K562 (cell line): ENCODE measurements at regions not wholly inside any gene's neighbourhood (a gene's known extent, or its start where the extent isn't known, plus 50 kb on each side); places are given as distances from the start of the nearest gene placed in this dataset.
A peak's percentile ranks its signal among the peaks of the same experiment; 100 is the strongest.

ENCODE experiments used
- ATAC-seq: fragments of 200-7000 bp; cut with Tn5 transposase; 3 replicates; pipeline ENCODE4 v1.9.1; 2020; ENCODE audit warnings: moderate library complexity
- BruUV-seq: library from RNA; stranded (reverse); fragments of 400-500 nt; replicated peaks from 2 replicates; lab custom pipeline; 2021; lab: Mats Ljungman, UMichigan
- CTCF ChIA-PET: fragments of 300-600 bp; formaldehyde crosslinking; extraction: SDS; loops from one replicate; lab custom pipeline; 2021; ENCODE audit warnings: low intra/inter-chr PET ratio; lab: Yijun Ruan, JAX
- POLR2A ChIA-PET: fragments of 300-600, 350-650 bp; sonication (Branson Sonifier 250); formaldehyde crosslinking; extraction: SDS; loops from one replicate; lab custom pipeline; 2021; ENCODE audit warnings: antibody characterized with exemption, inconsistent platforms; lab: Yijun Ruan, JAX
- DNase-seq, 4 experiments: peaks; one replicate each; pipeline versions ENCODE4 v3.0.0 to v3.0.0-alpha.2; 2011 to 2018; ENCODE audit warnings: low spot score in 3 of 4, mixed read lengths in 3 of 4; ENCODE audit errors: extremely low read depth in 1 of 4
- FAIRE-seq: peaks from 2 replicates; lab custom pipeline; 2011; peaks lifted over from hg19 to GRCh38; lab: Jason Lieb, UNC
- H2AFZ ChIP-seq: 2 replicates; pipeline ENCODE4 v1.6.0; 2011; ENCODE audit warnings: low read depth, low read length, control low read depth, inconsistent platforms
- H3K27ac ChIP-seq: fragments of 200-600 bp; 3 replicates; pipeline ENCODE4 v1.8.0; 2011; ENCODE audit warnings: low read depth, mild to moderate bottlenecking, control low read depth, inconsistent platforms, low read length, moderate library complexity, mixed read lengths; ENCODE audit errors: extremely low read depth
- H3K27me3 ChIP-seq, 2 experiments: fragments of 300-600 bp in 1 of 2; 2 replicates in 1 of 2; 3 replicates in 1 of 2; pipeline versions ENCODE4 v1.6.0 to v1.8.0; 2011; ENCODE audit warnings: inconsistent platforms in 2 of 2, low read length in 2 of 2, mild to moderate bottlenecking in 1 of 2, mixed read lengths in 1 of 2, moderate library complexity in 1 of 2; ENCODE audit not compliant: control insufficient read depth in 2 of 2, insufficient read depth in 2 of 2
- H3K36me3 ChIP-seq: fragments of 300-600 bp; 3 replicates; pipeline ENCODE4 v1.8.0; 2011; ENCODE audit warnings: mild to moderate bottlenecking, low read length, inconsistent platforms; ENCODE audit not compliant: control insufficient read depth, insufficient read depth
- H3K4me1 ChIP-seq, 2 experiments: fragments of 200-600 bp in 1 of 2; replicated peaks in 1 of 2; 2 replicates in 1 of 2; 3 replicates in 1 of 2; pipeline versions ENCODE4 v1.5.1 to v1.8.0; 2011; ENCODE audit warnings: inconsistent platforms in 2 of 2, low read length in 2 of 2, mild to moderate bottlenecking in 1 of 2, mixed read lengths in 1 of 2, moderate library complexity in 1 of 2; ENCODE audit not compliant: control insufficient read depth in 2 of 2, insufficient read depth in 2 of 2
- H3K4me2 ChIP-seq: 2 replicates; pipeline ENCODE4 v1.6.1; 2011; ENCODE audit warnings: low read length, control low read depth, inconsistent platforms, mixed read lengths; ENCODE audit not compliant: insufficient read depth
- H3K4me3 ChIP-seq: fragments of 200-600 bp; sonication (generic), shearing (Covaris generic); 2 replicates; pipeline ENCODE4 v1.5.1; 2016; ENCODE audit warnings: control low read depth, inconsistent platforms
- H3K79me2 ChIP-seq: fragments of 200-600 bp; 3 replicates; pipeline ENCODE4 v1.8.0; 2011; ENCODE audit warnings: low read length, inconsistent platforms; ENCODE audit not compliant: control insufficient read depth, insufficient read depth
- H3K9ac ChIP-seq, 2 experiments: 2 replicates each; pipeline versions ENCODE4 v1.6.0 to v1.6.1; 2011; ENCODE audit warnings: low read depth in 2 of 2, low read length in 2 of 2, control low read depth in 1 of 2, inconsistent platforms in 1 of 2, mild to moderate bottlenecking in 1 of 2, mixed read lengths in 1 of 2; ENCODE audit not compliant: insufficient read depth in 1 of 2
- H3K9me1 ChIP-seq: one replicate; pipeline ENCODE4 v1.6.0; 2011; ENCODE audit warnings: inconsistent platforms, mild to moderate bottlenecking, low read length, moderate library complexity; ENCODE audit not compliant: control insufficient read depth, insufficient read depth
- H3K9me3 ChIP-seq: replicated peaks from 2 replicates; pipeline ENCODE4 v1.5.1; 2011; ENCODE audit warnings: low read depth, low read length, inconsistent platforms; ENCODE audit not compliant: control insufficient read depth, insufficient read depth
- H4K20me1 ChIP-seq: replicated peaks from 2 replicates; pipeline ENCODE4 v1.6.1; 2011; ENCODE audit warnings: low read length, inconsistent platforms, mixed read lengths; ENCODE audit not compliant: control insufficient read depth, insufficient read depth
- BACH1 ChIP-seq: fragments of 200-800 bp; sonication (Bioruptor generic); IDR thresholded peaks from 2 replicates; pipeline ENCODE4 v1.6.1; 2016; ENCODE audit warnings: missing genetic modification characterization, missing compliant biosample characterization
- DPF2 ChIP-seq: fragments of 450-650 bp; IDR thresholded peaks from 2 replicates; pipeline ENCODE4 v1.6.1; 2016
- MEIS2 ChIP-seq: fragments of 450-650 bp; IDR thresholded peaks from 2 replicates; pipeline ENCODE4 v1.6.1; 2014; ENCODE audit warnings: mild to moderate bottlenecking; ENCODE audit not compliant: partially characterized antibody
- MTF1 ChIP-seq: fragments of 250-450 bp; sonication (Bioruptor Pico); IDR thresholded peaks from 2 replicates; pipeline ENCODE4 v1.9.0; 2021; ENCODE audit warnings: moderate library complexity, mild to moderate bottlenecking, inconsistent platforms, borderline replicate concordance
- RCOR1 ChIP-seq, 2 experiments: IDR thresholded peaks; 2 replicates each; pipeline ENCODE4 v1.6.1; 2012; ENCODE audit warnings: low read depth in 2 of 2, low read length in 2 of 2, borderline replicate concordance in 1 of 2, improper control_type of control experiment in 1 of 2
- SOX6 ChIP-seq: fragments of 450-650 bp; IDR thresholded peaks from 2 replicates; pipeline ENCODE4 v1.6.1; 2014; ENCODE audit warnings: mild to moderate bottlenecking
- SPI1 ChIP-seq: IDR thresholded peaks from 2 replicates; pipeline ENCODE4 v1.6.1; 2011; ENCODE audit warnings: low read depth, low read length, control low read depth, borderline replicate concordance
- STAT5B ChIP-seq: fragments of 250-450 bp; sonication (Bioruptor Pico); IDR thresholded peaks from 2 replicates; pipeline ENCODE4 v1.8.0; 2021; ENCODE audit warnings: mild to moderate bottlenecking, inconsistent platforms
- TAF9B ChIP-seq: fragments of 450-650 bp; IDR thresholded peaks from 2 replicates; pipeline ENCODE4 v1.6.1; 2018; ENCODE audit warnings: mild to moderate bottlenecking; ENCODE audit not compliant: partially characterized antibody
- TCF3 ChIP-seq: sonication (generic); formaldehyde crosslinking; IDR thresholded peaks from 2 replicates; pipeline ENCODE4 v1.4.0; 2020; ENCODE audit warnings: mild to moderate bottlenecking, missing genetic modification reagents
- ZNF174 ChIP-seq: fragments of 250-450 bp; sonication (Bioruptor Pico); IDR thresholded peaks from 2 replicates; pipeline ENCODE4 v1.4.0; 2020; ENCODE audit warnings: mild to moderate bottlenecking
- ZNF696 ChIP-seq: fragments of 250-450 bp; sonication (Bioruptor Pico); conservative IDR thresholded peaks from 2 replicates; pipeline ENCODE4 v1.4.0; 2020; ENCODE audit warnings: mild to moderate bottlenecking, moderate library complexity
- WGBS: fragments of 100-300 bp; shearing (Covaris generic); methylation state at CpG from one replicate; pipeline ENCODE4 v1.1.6; 2016; ENCODE audit warnings: low coverage, mixed read lengths; ENCODE audit not compliant: insufficient coverage; ENCODE audit errors: missing lambda C conversion rate; 5-methylcytosine and 5-hydroxymethylcytosine counted together
- in situ Hi-C: fragments of 300-500 bp; cut with MboI; formaldehyde crosslinking; loops from 4 replicates; pipeline ENCODE4 v1.15.0; 2018; ENCODE audit warnings: inconsistent platforms, mixed read lengths
- intact Hi-C: fragments of 100-400 bp; cut with micrococcal nuclease; formaldehyde crosslinking; loops from 2 replicates; pipeline ENCODE4 v1.14.2; 2022
- TF ChIP-seq, protein P1 (sequence below): fragments of 250-450 bp; sonication (Bioruptor Pico); IDR thresholded peaks from 2 replicates; pipeline ENCODE4 v1.4.0; 2020; ENCODE audit warnings: mild to moderate bottlenecking, moderate library complexity
- TF ChIP-seq, protein P2 (sequence below): fragments of 250-450 bp; sonication (Bioruptor Pico); IDR thresholded peaks from 2 replicates; pipeline ENCODE4 v1.8.0; 2022; ENCODE audit warnings: moderate library complexity, mild to moderate bottlenecking, inconsistent platforms
- TF ChIP-seq, protein P3 (sequence below): fragments of 450-650 bp; IDR thresholded peaks from 2 replicates; pipeline ENCODE4 v1.6.1; 2016
- TF ChIP-seq, protein P4 (sequence below): sonication (generic); formaldehyde crosslinking; IDR thresholded peaks from 2 replicates; pipeline ENCODE4 v1.8.0; 2022; ENCODE audit warnings: missing genetic modification reagents, mild to moderate bottlenecking, moderate library complexity, borderline replicate concordance

DNA sequence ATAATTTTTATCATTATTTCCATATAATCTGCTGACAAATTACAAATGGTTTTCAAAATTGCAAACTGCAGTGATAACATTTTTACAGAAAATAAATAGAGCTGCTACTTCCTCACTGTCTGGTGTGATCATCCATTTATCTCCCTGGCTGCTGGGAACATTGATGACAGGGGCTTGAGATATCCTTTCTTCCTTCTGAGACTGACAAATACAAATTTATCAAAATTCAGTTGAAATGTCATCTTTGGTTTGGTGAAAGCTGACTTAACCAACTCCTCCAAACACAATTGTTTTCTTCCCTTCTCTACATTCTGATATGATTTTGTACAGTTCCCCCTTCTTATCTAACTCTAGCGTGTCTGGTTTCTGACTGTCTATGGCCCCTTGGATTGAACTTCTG, 611.8 kb upstream of the KLF4 start:
- CTCF ChIA-PET = no interaction called here
- Histone ChIP-seq H3K4me1 (peaks cover 13 to 46% of the 10 kb centered on the region in 2 experiments), H2AFZ (no peak overlapping the region), H3K9ac (no peak overlapping the region), H3K36me3 (no peaks in the 10 kb centered on the region), H3K79me2 (no peaks in the 10 kb centered on the region), H3K4me3 (no peak overlapping the region), H4K20me1 (no peaks in the 10 kb centered on the region), H3K27ac (no peak overlapping the region), H3K27me3 (no peaks in the 10 kb centered on the region), H3K4me2 (no peak overlapping the region; the same call in 1 of the 2 replicates), H3K9me3 (no peaks in the 10 kb centered on the region), H3K9me1 (no peaks in the 10 kb centered on the region)
- no peak for FAIRE-seq
- DNase-seq = peak in 1 of 4 experiments; percentile 28
- in situ Hi-C loops = no loop called here
- ATAC-seq = no peak
- no TSS peak for BruUV-seq
- intact Hi-C loops = no loop called here
- WGBS = 0% methylated on average over 1 of the region's 1 CpG
- POLR2A ChIA-PET = no interaction called here
- peak; percentile 44; the same call in 1 of the 2 replicates for TF ChIP-seq SPI1
- TF ChIP-seq DPF2 = 0 out of 2 replicates have a peak, but pooled peaks have one; percentile 44
- TF ChIP-seq STAT5B (CRISPR knock-in tag) = no peak
- TF ChIP-seq ZNF174 (CRISPR knock-in tag) = no peak
- TF ChIP-seq, protein P1, sequence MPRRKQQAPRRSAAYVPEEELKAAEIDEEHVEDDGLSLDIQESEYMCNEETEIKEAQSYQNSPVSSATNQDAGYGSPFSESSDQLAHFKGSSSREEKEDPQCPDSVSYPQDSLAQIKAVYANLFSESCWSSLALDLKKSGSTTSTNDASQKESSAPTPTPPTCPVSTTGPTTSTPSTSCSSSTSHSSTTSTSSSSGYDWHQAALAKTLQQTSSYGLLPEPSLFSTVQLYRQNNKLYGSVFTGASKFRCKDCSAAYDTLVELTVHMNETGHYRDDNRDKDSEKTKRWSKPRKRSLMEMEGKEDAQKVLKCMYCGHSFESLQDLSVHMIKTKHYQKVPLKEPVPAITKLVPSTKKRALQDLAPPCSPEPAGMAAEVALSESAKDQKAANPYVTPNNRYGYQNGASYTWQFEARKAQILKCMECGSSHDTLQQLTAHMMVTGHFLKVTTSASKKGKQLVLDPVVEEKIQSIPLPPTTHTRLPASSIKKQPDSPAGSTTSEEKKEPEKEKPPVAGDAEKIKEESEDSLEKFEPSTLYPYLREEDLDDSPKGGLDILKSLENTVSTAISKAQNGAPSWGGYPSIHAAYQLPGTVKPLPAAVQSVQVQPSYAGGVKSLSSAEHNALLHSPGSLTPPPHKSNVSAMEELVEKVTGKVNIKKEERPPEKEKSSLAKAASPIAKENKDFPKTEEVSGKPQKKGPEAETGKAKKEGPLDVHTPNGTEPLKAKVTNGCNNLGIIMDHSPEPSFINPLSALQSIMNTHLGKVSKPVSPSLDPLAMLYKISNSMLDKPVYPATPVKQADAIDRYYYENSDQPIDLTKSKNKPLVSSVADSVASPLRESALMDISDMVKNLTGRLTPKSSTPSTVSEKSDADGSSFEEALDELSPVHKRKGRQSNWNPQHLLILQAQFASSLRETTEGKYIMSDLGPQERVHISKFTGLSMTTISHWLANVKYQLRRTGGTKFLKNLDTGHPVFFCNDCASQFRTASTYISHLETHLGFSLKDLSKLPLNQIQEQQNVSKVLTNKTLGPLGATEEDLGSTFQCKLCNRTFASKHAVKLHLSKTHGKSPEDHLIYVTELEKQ = peak; percentile 65; the same call in 1 of the 2 replicates
- no peak for TF ChIP-seq MTF1 (CRISPR knock-in tag)
- no peak for TF ChIP-seq ZNF696 (CRISPR knock-in tag)
- 0 out of 4 replicates have a peak, but pooled peaks of 1 of the 2 experiments have one; percentile 6 for TF ChIP-seq RCOR1 (IDR thresholded peaks at IDR 0.05; ENCODE audit: borderline replicate concordance in 1 of 2, low read depth in 2 of 2, low read length in 2 of 2)
- 0 out of 2 replicates have a peak, but pooled peaks have one; percentile 27 for TF ChIP-seq BACH1 (tag)
- peak; percentile 53; the same call in 1 of the 2 replicates for TF ChIP-seq SOX6
- TF ChIP-seq, protein P2, sequence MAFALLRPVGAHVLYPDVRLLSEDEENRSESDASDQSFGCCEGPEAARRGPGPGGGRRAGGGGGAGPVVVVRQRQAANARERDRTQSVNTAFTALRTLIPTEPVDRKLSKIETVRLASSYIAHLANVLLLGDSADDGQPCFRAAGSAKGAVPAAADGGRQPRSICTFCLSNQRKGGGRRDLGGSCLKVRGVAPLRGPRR (CRISPR knock-in tag) = no peak
- peak; percentile 76 for TF ChIP-seq MEIS2
- TF ChIP-seq TCF3 (CRISPR knock-in tag) = peak; percentile 26; the same call in 1 of the 2 replicates
- TF ChIP-seq, protein P3, sequence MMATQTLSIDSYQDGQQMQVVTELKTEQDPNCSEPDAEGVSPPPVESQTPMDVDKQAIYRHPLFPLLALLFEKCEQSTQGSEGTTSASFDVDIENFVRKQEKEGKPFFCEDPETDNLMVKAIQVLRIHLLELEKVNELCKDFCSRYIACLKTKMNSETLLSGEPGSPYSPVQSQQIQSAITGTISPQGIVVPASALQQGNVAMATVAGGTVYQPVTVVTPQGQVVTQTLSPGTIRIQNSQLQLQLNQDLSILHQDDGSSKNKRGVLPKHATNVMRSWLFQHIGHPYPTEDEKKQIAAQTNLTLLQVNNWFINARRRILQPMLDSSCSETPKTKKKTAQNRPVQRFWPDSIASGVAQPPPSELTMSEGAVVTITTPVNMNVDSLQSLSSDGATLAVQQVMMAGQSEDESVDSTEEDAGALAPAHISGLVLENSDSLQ = 0 out of 2 replicates have a peak, but pooled peaks have one; percentile 25
- TF ChIP-seq, protein P4, sequence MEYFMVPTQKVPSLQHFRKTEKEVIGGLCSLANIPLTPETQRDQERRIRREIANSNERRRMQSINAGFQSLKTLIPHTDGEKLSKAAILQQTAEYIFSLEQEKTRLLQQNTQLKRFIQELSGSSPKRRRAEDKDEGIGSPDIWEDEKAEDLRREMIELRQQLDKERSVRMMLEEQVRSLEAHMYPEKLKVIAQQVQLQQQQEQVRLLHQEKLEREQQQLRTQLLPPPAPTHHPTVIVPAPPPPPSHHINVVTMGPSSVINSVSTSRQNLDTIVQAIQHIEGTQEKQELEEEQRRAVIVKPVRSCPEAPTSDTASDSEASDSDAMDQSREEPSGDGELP = no peak
- no peak for TF ChIP-seq TAF9B
